Parathyroid adenoma (tissue), 2 donors: ENCODE measurements at regions not wholly inside any gene's neighbourhood (a gene's known extent, or its start where the extent isn't known, plus 50 kb on each side); places are given as distances from the start of the nearest gene placed in this dataset.

ENCODE experiments used
- H2AFZ ChIP-seq: fragments of 300-600 bp; sonication (generic); one replicate; pipeline ENCODE4 v1.7.0; 2017; ENCODE audit warnings: antibody characterized with exemption, mild to moderate bottlenecking
- H3K27ac ChIP-seq: fragments of 300-600 bp; sonication (generic); one replicate; pipeline ENCODE4 v1.7.0; 2017
- H3K27me3 ChIP-seq: fragments of 300-600 bp; sonication (generic); one replicate; pipeline ENCODE4 v1.7.0; 2017; ENCODE audit warnings: low read length; ENCODE audit not compliant: control insufficient read depth, insufficient read depth
- H3K36me3 ChIP-seq: fragments of 300-600 bp; sonication (generic); one replicate; pipeline ENCODE4 v1.7.0; 2017; ENCODE audit warnings: low read length; ENCODE audit not compliant: control insufficient read depth, insufficient read depth
- H3K4me1 ChIP-seq: fragments of 300-600 bp; sonication (generic); one replicate; pipeline ENCODE4 v1.7.0; 2017; ENCODE audit warnings: control low read depth
- H3K4me2 ChIP-seq: fragments of 300-600 bp; sonication (generic); one replicate; pipeline ENCODE4 v1.7.0; 2017; ENCODE audit warnings: low read length
- H3K4me3 ChIP-seq: fragments of 300-600 bp; sonication (generic); one replicate; pipeline ENCODE4 v1.7.0; 2017; ENCODE audit warnings: low read depth, low read length
- H3K79me2 ChIP-seq: fragments of 300-600 bp; sonication (generic); one replicate; pipeline ENCODE4 v1.7.0; 2017; ENCODE audit warnings: control low read depth
- H3K9ac ChIP-seq: fragments of 300-600 bp; sonication (generic); one replicate; pipeline ENCODE4 v1.7.0; 2017; ENCODE audit warnings: mild to moderate bottlenecking
- H3K9me3 ChIP-seq: fragments of 300-600 bp; sonication (generic); one replicate; pipeline ENCODE4 v1.7.0; 2017; ENCODE audit warnings: low read length; ENCODE audit not compliant: control insufficient read depth
- CTCF ChIP-seq: fragments of 300-600 bp; sonication (generic); IDR thresholded peaks from one replicate; pipeline ENCODE4 v1.7.0; 2017; ENCODE audit warnings: antibody characterized with exemption, mild to moderate bottlenecking
- donor health status: primary hyperparathyroidism.

GRCh38 chr4:111930659-111931058, 214.6 kb upstream of the FAM241A start:
- no peaks in the 10 kb centered on the region for H3K36me3 ChIP-seq
- no peak overlapping the region for H3K9ac ChIP-seq
- H3K4me3 ChIP-seq: no peak overlapping the region
- TF ChIP-seq CTCF: no peak
- H3K79me2 ChIP-seq: no peaks in the 10 kb centered on the region
- no peak overlapping the region for H3K4me2 ChIP-seq
- H3K9me3 ChIP-seq: no peaks in the 10 kb centered on the region
- H3K4me1 ChIP-seq: no peaks in the 10 kb centered on the region
- no peak overlapping the region for H2AFZ ChIP-seq
- H3K27me3 ChIP-seq: no peaks in the 10 kb centered on the region
- no peak overlapping the region for H3K27ac ChIP-seq

GRCh38 chr4:111933703-111934102, 211.6 kb upstream of the FAM241A start:
- Histone ChIP-seq H2AFZ (no peak overlapping the region), H3K4me1 (no peaks in the 10 kb centered on the region), H3K36me3 (no peaks in the 10 kb centered on the region), H3K27me3 (no peaks in the 10 kb centered on the region), H3K79me2 (no peaks in the 10 kb centered on the region), H3K27ac (no peak overlapping the region), H3K4me2 (no peak overlapping the region), H3K4me3 (no peak overlapping the region), H3K9ac (no peak overlapping the region), H3K9me3 (no peaks in the 10 kb centered on the region)
- no peak for TF ChIP-seq CTCF

GRCh38 chr4:111934314-111934713, 210.9 kb upstream of the FAM241A start:
- no peak overlapping the region for H3K9ac ChIP-seq
- H3K27ac ChIP-seq: no peak overlapping the region
- H3K4me1 ChIP-seq: no peaks in the 10 kb centered on the region
- H3K79me2 ChIP-seq: no peaks in the 10 kb centered on the region
- H3K27me3 ChIP-seq: no peaks in the 10 kb centered on the region
- no peaks in the 10 kb centered on the region for H3K36me3 ChIP-seq
- H3K4me3 ChIP-seq: no peak overlapping the region
- no peak for TF ChIP-seq CTCF
- no peak overlapping the region for H3K4me2 ChIP-seq
- H3K9me3 ChIP-seq: no peaks in the 10 kb centered on the region
- H2AFZ ChIP-seq: no peak overlapping the region

- no peaks in the 10 kb centered on the region for H3K79me2 ChIP-seq
- H3K36me3 ChIP-seq: no peaks in the 10 kb centered on the region
- H3K4me1 ChIP-seq: no peaks in the 10 kb centered on the region
- H3K27ac ChIP-seq: no peak overlapping the region
- H3K4me3 ChIP-seq: no peak overlapping the region
- no peak overlapping the region for H2AFZ ChIP-seq
- H3K9ac ChIP-seq: no peak overlapping the region
- no peak for TF ChIP-seq CTCF
- no peaks in the 10 kb centered on the region for H3K27me3 ChIP-seq
- no peak overlapping the region for H3K4me2 ChIP-seq
- no peaks in the 10 kb centered on the region for H3K9me3 ChIP-seq
Observed at GRCh38 chr4:111937368-111937767, 207.9 kb upstream of the FAM241A start.

- no peak overlapping the region for H3K4me3 ChIP-seq
- no peaks in the 10 kb centered on the region for H3K79me2 ChIP-seq
- H3K27ac ChIP-seq: no peak overlapping the region
Observed at GRCh38 chr4:111941957-111942356, 203.3 kb upstream of the FAM241A start.

More at GRCh38 chr4:111941957-111942356, 203.3 kb upstream of the FAM241A start:
- no peaks in the 10 kb centered on the region for H3K27me3 ChIP-seq
- no peak overlapping the region for H3K4me2 ChIP-seq
- H3K9me3 ChIP-seq: no peaks in the 10 kb centered on the region
- H2AFZ ChIP-seq: no peak overlapping the region
- no peak for TF ChIP-seq CTCF
- H3K36me3 ChIP-seq: no peaks in the 10 kb centered on the region
- H3K4me1 ChIP-seq: no peaks in the 10 kb centered on the region
- H3K9ac ChIP-seq: no peak overlapping the region
